PC-9 (cell line): ENCODE measurements at regions not wholly inside any gene's neighbourhood (a gene's known extent, or its start where the extent isn't known, plus 50 kb on each side); places are given as distances from the start of the nearest gene placed in this dataset.

Experiments
- BruUV-seq: library from RNA; stranded (reverse); fragments of 400-500 nt; replicated peaks from 2 replicates; lab custom pipeline; 2021; lab: Mats Ljungman, UMichigan
- CTCF ChIA-PET: fragments of 300-600 bp; sonication (Branson Sonifier 250); formaldehyde crosslinking; loops from one replicate; lab custom pipeline; 2022; ENCODE audit warnings: antibody characterized with exemption; lab: Charles Lee
- POLR2A ChIA-PET: fragments of 300-600 bp; sonication (Branson Sonifier 250); formaldehyde crosslinking; loops from one replicate; lab custom pipeline; 2022; ENCODE audit warnings: antibody characterized with exemption; ENCODE audit not compliant: unreplicated experiment; lab: Charles Lee
- DNase-seq, 2 experiments: peaks; one replicate each; pipeline versions ENCODE4 v3.0.0 to v3.0.0-alpha.2; 2015 to 2022; ENCODE audit warnings: mixed read lengths in 1 of 2
- H2AFZ ChIP-seq: fragments of 200-600 bp; sonication (generic); 2 replicates; pipeline ENCODE4 v1.8.1; 2017; ENCODE audit warnings: antibody characterized with exemption
- H3F3A ChIP-seq: fragments of 200-600 bp; sonication (generic); 2 replicates; pipeline ENCODE4 v1.8.1; 2017; ENCODE audit warnings: antibody characterized with exemption, mild to moderate bottlenecking, low read depth; ENCODE audit not compliant: insufficient read depth
- H3K27ac ChIP-seq: fragments of 200-600 bp; sonication (generic); 2 replicates; pipeline ENCODE4 v1.6.1; 2016; ENCODE audit warnings: mixed run types
- H3K27me3 ChIP-seq: fragments of 200-600 bp; sonication (generic); 2 replicates; pipeline ENCODE4 v1.6.1; 2016; ENCODE audit warnings: low read depth, mixed run types; ENCODE audit not compliant: insufficient read depth
- H3K36me3 ChIP-seq: fragments of 200-600 bp; sonication (generic); 2 replicates; pipeline ENCODE4 v1.6.1; 2016; ENCODE audit warnings: low read depth, mixed run types
- H3K4me1 ChIP-seq: fragments of 200-600 bp; sonication (generic); replicated peaks from 2 replicates; pipeline ENCODE4 v1.6.1; 2016; ENCODE audit warnings: mixed run types; ENCODE audit not compliant: insufficient read depth
- H3K4me2 ChIP-seq: fragments of 200-600 bp; sonication (generic); 2 replicates; pipeline ENCODE4 v1.6.1; 2017; ENCODE audit warnings: mixed run types
- H3K4me3 ChIP-seq: fragments of 200-600 bp; sonication (generic); 2 replicates; pipeline ENCODE4 v1.6.1; 2016; ENCODE audit warnings: mixed run types
- H3K79me2 ChIP-seq: fragments of 200-600 bp; sonication (generic); 2 replicates; pipeline ENCODE4 v1.6.1; 2017; ENCODE audit warnings: low read depth, mixed run types
- H3K9me2 ChIP-seq: fragments of 200-600 bp; sonication (generic); 2 replicates; pipeline ENCODE4 v1.8.1; 2017; ENCODE audit warnings: mild to moderate bottlenecking; ENCODE audit not compliant: insufficient read depth
- H3K9me3 ChIP-seq: fragments of 200-600 bp; sonication (generic); 2 replicates; pipeline ENCODE4 v1.8.1; 2016; ENCODE audit warnings: low read depth; ENCODE audit not compliant: insufficient read depth
- H4K20me1 ChIP-seq: fragments of 200-600 bp; sonication (generic); 2 replicates; pipeline ENCODE4 v1.8.1; 2017; ENCODE audit not compliant: insufficient read depth
- EZH2 ChIP-seq: fragments of 200-600 bp; sonication (generic); IDR thresholded peaks from 2 replicates; pipeline ENCODE4 v1.8.0; 2017; ENCODE audit warnings: antibody characterized with exemption, low read depth
- intact Hi-C: fragments of 100-400 bp; cut with micrococcal nuclease; formaldehyde crosslinking; loops from one replicate; pipeline ENCODE4 v1.10.0; 2022; ENCODE audit not compliant: unreplicated experiment
- TF ChIP-seq, protein P1 (sequence below): fragments of 200-600 bp; sonication (generic); conservative IDR thresholded peaks from 2 replicates; pipeline ENCODE4 v1.6.1; 2017; ENCODE audit warnings: mixed run types, antibody characterized with exemption, mild to moderate bottlenecking, moderate library complexity

DNA sequence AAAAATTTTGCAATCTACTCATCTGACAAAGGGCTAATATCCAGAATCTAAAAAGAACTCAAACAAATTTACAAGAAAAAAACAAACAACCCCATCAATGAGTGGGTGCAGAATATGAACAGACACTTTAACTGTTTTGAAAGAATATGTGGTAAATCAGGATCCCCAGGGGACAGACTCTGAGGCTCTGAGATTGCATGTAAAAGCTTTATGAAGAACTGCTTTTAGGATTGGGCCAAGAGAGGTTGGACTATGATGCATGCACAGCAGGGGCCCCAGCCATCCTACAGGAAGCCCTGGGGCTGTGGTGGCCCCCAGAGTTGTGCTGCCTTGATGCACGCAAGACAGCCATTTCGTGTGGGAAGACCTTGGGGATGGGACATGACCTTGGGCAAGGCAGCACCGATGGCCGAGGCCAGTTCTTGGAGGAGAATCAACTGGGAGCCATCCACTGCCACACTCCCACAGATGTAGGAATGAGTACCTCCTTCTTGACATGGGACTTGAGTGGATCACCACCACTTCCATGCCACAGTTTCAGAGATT, 298.1 kb upstream of the THBS1 start:
- Histone ChIP-seq H3K9me2 (no peaks in the 10 kb centered on the region), H3F3A (no peaks in the 10 kb centered on the region), H3K79me2 (no peaks in the 10 kb centered on the region), H3K27ac (no peak overlapping the region), H3K4me1 (no peaks in the 10 kb centered on the region), H3K4me2 (no peak overlapping the region), H3K4me3 (no peak overlapping the region), H2AFZ (no peak overlapping the region), H3K36me3 (no peaks in the 10 kb centered on the region), H3K9me3 (no peaks in the 10 kb centered on the region), H4K20me1 (no peaks in the 10 kb centered on the region), H3K27me3 (no peaks in the 10 kb centered on the region)
- no peak for DNase-seq
- BruUV-seq, result no TSS peak
- no peak for TF ChIP-seq EZH2
- TF ChIP-seq, protein P1, sequence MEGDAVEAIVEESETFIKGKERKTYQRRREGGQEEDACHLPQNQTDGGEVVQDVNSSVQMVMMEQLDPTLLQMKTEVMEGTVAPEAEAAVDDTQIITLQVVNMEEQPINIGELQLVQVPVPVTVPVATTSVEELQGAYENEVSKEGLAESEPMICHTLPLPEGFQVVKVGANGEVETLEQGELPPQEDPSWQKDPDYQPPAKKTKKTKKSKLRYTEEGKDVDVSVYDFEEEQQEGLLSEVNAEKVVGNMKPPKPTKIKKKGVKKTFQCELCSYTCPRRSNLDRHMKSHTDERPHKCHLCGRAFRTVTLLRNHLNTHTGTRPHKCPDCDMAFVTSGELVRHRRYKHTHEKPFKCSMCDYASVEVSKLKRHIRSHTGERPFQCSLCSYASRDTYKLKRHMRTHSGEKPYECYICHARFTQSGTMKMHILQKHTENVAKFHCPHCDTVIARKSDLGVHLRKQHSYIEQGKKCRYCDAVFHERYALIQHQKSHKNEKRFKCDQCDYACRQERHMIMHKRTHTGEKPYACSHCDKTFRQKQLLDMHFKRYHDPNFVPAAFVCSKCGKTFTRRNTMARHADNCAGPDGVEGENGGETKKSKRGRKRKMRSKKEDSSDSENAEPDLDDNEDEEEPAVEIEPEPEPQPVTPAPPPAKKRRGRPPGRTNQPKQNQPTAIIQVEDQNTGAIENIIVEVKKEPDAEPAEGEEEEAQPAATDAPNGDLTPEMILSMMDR, result no peak
- POLR2A ChIA-PET, result no interaction called here
- intact Hi-C loops, result no loop called here
- CTCF ChIA-PET, result no interaction called here

DNA sequence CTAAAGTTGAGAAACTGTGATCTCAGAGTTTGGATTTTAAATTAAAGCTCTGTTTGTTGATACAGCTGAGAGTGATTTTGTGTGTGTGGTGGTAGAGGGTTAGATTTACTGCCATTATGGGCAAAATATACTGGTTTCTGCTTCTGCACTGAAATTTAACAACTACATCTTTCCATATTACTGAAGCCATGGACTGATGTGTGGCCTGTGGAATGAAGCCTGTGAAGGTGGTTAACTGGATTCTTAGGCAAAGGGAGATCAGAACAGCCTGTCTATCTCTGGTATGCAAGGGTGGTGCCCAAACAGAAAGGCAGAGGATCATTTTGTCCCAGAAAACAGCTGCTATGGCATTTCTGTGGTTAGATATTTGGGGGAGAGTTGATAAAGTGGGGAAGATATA, 297.3 kb upstream of the THBS1 start:
- DNase-seq, result no peak
- ChIA-PET POLR2A (interaction anchor here (0.6 kb wide), 1 partner anchor 690 kb away, joined by 5 read pairs; no protein-coding TSS in a partner anchor), CTCF (no interaction called here)
- Histone ChIP-seq H3K27ac (no peak overlapping the region), H2AFZ (no peak overlapping the region), H3K27me3 (no peaks in the 10 kb centered on the region), H3K9me3 (no peaks in the 10 kb centered on the region), H3K4me1 (no peaks in the 10 kb centered on the region), H3K4me3 (no peak overlapping the region), H3F3A (no peaks in the 10 kb centered on the region), H3K36me3 (no peaks in the 10 kb centered on the region), H3K4me2 (no peak overlapping the region), H4K20me1 (no peaks in the 10 kb centered on the region), H3K9me2 (no peaks in the 10 kb centered on the region), H3K79me2 (no peaks in the 10 kb centered on the region)
- intact Hi-C loops, result no loop called here
- no peak for TF ChIP-seq EZH2
- TF ChIP-seq, protein P1, result no peak
- no TSS peak for BruUV-seq

DNA sequence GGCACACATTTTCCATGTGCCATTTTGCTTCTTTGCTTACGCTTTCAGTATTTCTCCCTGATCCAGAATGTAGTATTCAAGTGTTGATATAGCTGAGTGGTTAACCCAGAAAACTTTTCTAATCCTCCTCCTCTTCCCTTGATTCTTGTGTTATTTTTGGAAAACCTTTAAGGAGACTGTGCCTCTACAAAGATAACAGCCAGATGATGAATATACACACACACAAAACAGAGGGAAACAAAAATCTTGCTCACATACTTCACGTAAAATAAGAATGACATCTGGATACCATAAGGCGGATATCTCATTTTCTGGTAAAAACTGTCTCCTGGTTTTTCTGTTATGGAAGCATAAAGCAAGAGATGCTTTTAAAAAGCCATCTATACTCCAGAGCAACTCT, 295.8 kb upstream of the THBS1 start:
- Histone ChIP-seq H3K4me1 (no peaks in the 10 kb centered on the region), H3K27ac (no peak overlapping the region), H3K27me3 (no peaks in the 10 kb centered on the region), H3K9me2 (no peaks in the 10 kb centered on the region), H3K9me3 (no peaks in the 10 kb centered on the region), H2AFZ (no peak overlapping the region), H3F3A (no peaks in the 10 kb centered on the region), H4K20me1 (no peaks in the 10 kb centered on the region), H3K4me3 (no peak overlapping the region), H3K36me3 (no peaks in the 10 kb centered on the region), H3K79me2 (no peaks in the 10 kb centered on the region), H3K4me2 (no peak overlapping the region)
- intact Hi-C loops, result no loop called here
- no peak for TF ChIP-seq EZH2
- TF ChIP-seq, protein P1, result no peak
- no peak for DNase-seq
- ChIA-PET POLR2A (no interaction called here), CTCF (no interaction called here)
- BruUV-seq, result no TSS peak
